ENCODE measurements at regions not wholly inside any gene's neighbourhood (a gene's known extent, or its start where the extent isn't known, plus 50 kb on each side); places are given as distances from the start of the nearest gene placed in this dataset.

- Mint-ChIP-seq H3K4me1 (ENCODE audit: low read depth) (no peaks in the 10 kb centered on the region), H3K36me3 (ENCODE audit: low read depth) (no peaks in the 10 kb centered on the region), H3K27ac (no peak overlapping the region), H3K27me3 (no peaks in the 10 kb centered on the region), H3K9me3 (peaks cover 12% of the 10 kb centered on the region), H3K4me3 (no peak overlapping the region)
- ATAC-seq (ENCODE audit: poor library complexity): no peak
- no peak for TF ChIP-seq CTCF (IDR thresholded peaks at IDR 0.05)
- DNase-seq: no peak
- ChIA-PET CTCF (no interaction called here), POLR2A (no interaction called here)
- H3K4me3 ChIP-seq (ENCODE audit: low read length): no peak overlapping the region
- no peaks in the 10 kb centered on the region for H3K27me3 ChIP-seq (ENCODE audit: control insufficient read depth in 1 of 2, insufficient read depth in 2 of 2, low read length in 2 of 2)
- H3K4me1 ChIP-seq (ENCODE audit: insufficient read depth, low read length): no peaks in the 10 kb centered on the region
- intact Hi-C loops (cut with DNase I, micrococcal nuclease): no loop called here
- no peaks in the 10 kb centered on the region for H3K36me3 ChIP-seq (ENCODE audit: insufficient read depth, low read length)
- peaks cover 0 to 5% of the 10 kb centered on the region in 2 experiments for H3K9me3 ChIP-seq (ENCODE audit: control insufficient read depth in 1 of 2, insufficient read depth in 1 of 2, low read length in 2 of 2)
- H3K27ac ChIP-seq (ENCODE audit: low read depth in 1 of 2, low read length in 2 of 2): no peak overlapping the region
These were observed 234.6 kb upstream of the FLRT2 start for GRCh38 chr14:85295318-85295717.

DNA sequence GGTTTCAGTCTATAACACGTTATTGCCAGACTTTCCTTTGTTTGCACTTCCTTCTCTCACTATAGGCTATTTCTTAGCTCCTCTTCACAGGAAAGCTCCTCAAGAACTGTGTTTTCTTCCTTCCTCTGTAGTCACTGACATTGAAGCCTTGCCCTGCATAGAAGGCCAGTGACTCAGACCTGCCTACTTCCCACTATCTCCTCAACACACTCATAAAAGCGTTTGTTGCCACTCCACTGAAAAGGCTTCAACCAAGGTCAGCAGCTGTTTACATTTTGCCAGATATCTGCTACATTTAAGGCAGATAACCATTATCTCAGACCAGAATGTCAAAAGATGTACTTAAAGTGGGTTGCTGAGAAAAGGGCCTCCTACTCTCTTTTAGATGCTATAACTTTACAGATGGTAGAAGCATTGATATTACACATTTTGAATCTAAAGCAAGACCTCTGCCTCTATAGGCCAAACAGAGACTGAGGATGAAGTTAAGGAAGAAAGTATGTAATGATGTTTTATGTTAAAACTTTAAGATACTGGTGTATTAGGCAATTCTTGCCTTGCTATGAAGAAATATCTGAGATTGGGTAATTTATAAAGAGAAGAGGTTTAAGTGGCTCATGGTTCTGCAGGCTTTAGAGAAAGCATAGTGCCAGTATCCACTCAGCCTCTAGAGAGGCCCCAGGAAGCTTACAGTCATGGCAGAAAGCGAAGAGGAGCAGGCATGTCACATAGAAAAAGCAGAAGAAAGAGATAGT is 233.3 kb upstream of the FLRT2 start:
- no peak overlapping the region for H3K27ac ChIP-seq (ENCODE audit: low read depth in 1 of 2, low read length in 2 of 2)
- no peaks in the 10 kb centered on the region for H3K4me1 ChIP-seq (ENCODE audit: insufficient read depth, low read length)
- H3K27me3 ChIP-seq (ENCODE audit: control insufficient read depth in 1 of 2, insufficient read depth in 2 of 2, low read length in 2 of 2): no peaks in the 10 kb centered on the region
- no peak for ATAC-seq (ENCODE audit: poor library complexity)
- ChIA-PET CTCF (no interaction called here), POLR2A (no interaction called here)
- intact Hi-C loops (cut with DNase I, micrococcal nuclease): no loop called here
- no peaks in the 10 kb centered on the region for H3K36me3 ChIP-seq (ENCODE audit: insufficient read depth, low read length)
- no peak overlapping the region for H3K4me3 Mint-ChIP-seq
- no peaks in the 10 kb centered on the region for H3K4me1 Mint-ChIP-seq (ENCODE audit: low read depth)
- no peak overlapping the region for H3K27ac Mint-ChIP-seq
- DNase-seq: peak in 2 of 14 experiments; percentile 12 to 17
- H3K4me3 ChIP-seq (ENCODE audit: low read length): no peak overlapping the region
- no peak for TF ChIP-seq CTCF (IDR thresholded peaks at IDR 0.05)
- no peaks in the 10 kb centered on the region for H3K27me3 Mint-ChIP-seq
- H3K9me3 ChIP-seq (ENCODE audit: control insufficient read depth in 1 of 2, insufficient read depth in 1 of 2, low read length in 2 of 2): peaks cover 0 to 5% of the 10 kb centered on the region in 2 experiments
- H3K9me3 Mint-ChIP-seq: peaks cover 12% of the 10 kb centered on the region
- no peaks in the 10 kb centered on the region for H3K36me3 Mint-ChIP-seq (ENCODE audit: low read depth)

DNA sequence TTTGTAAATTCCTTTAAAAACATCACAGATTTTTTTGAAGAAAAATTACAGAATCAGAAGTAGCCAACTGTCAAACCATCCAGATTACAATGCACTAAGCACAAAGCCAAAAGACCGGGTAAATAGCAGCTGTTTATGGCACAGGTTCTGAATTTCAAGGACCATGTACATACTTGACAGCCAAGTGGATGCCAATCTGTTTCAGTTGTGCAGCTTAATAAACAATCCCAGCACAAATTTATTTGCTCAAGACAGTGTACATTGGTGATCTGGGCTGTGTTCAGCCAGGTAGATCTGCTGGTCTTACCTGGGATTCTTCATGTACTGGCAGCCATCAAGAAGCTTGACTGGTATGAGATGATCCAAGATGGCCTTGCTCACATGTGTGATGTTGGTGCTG is 229.8 kb upstream of the FLRT2 start:
- ATAC-seq (ENCODE audit: poor library complexity): no peak
- H3K27me3 ChIP-seq (ENCODE audit: control insufficient read depth in 1 of 2, insufficient read depth in 2 of 2, low read length in 2 of 2): no peaks in the 10 kb centered on the region

More for the DNA sequence above, 229.8 kb upstream of the FLRT2 start:
- H3K4me3 ChIP-seq (ENCODE audit: low read length): no peak overlapping the region
- H3K4me3 Mint-ChIP-seq: no peak overlapping the region
- peaks cover 10% of the 10 kb centered on the region for H3K9me3 Mint-ChIP-seq
- no peaks in the 10 kb centered on the region for H3K36me3 ChIP-seq (ENCODE audit: insufficient read depth, low read length)
- H3K4me1 Mint-ChIP-seq (ENCODE audit: low read depth): no peaks in the 10 kb centered on the region
- DNase-seq: no peak
- H3K4me1 ChIP-seq (ENCODE audit: insufficient read depth, low read length): no peaks in the 10 kb centered on the region
- ChIA-PET CTCF (no interaction called here), POLR2A (no interaction called here)
- peaks cover 0 to 5% of the 10 kb centered on the region in 2 experiments for H3K9me3 ChIP-seq (ENCODE audit: control insufficient read depth in 1 of 2, insufficient read depth in 1 of 2, low read length in 2 of 2)
- no peaks in the 10 kb centered on the region for H3K36me3 Mint-ChIP-seq (ENCODE audit: low read depth)
- no peak overlapping the region for H3K27ac ChIP-seq (ENCODE audit: low read depth in 1 of 2, low read length in 2 of 2)
- no peak for TF ChIP-seq CTCF (IDR thresholded peaks at IDR 0.05)
- no peaks in the 10 kb centered on the region for H3K27me3 Mint-ChIP-seq
- no peak overlapping the region for H3K27ac Mint-ChIP-seq
- intact Hi-C loops (cut with DNase I, micrococcal nuclease): no loop called here

Measured in CD4-positive, alpha-beta T cell (primary cell).